ENCODE measurements at regions not wholly inside any gene's neighbourhood (a gene's known extent, or its start where the extent isn't known, plus 50 kb on each side); places are given as distances from the start of the nearest gene placed in this dataset.
"Not testable (repeated sequence)": the region's sequence is repeated elsewhere in the genome, so short reads cannot be mapped to it uniquely, and the experiment has no call there.

DNA sequence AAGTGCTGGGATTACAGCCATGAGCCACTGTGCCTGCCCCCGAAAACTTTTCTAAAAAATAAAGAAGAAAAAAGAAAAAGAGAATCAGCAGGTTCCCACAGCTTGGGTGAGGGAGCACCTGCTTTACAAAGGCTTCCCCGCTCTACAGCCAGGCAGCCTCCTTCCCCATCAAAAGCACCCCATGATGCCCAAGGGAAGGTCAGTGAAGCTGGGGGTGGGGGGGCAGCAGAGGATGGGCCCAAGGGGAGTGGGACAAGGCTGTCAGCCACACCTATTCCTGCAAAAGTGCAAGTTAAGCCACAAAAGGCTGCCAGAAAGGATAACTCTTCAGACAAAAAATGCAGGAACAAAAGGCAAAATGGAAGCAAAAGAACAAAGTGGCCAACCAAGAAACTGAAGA lies 72.5 kb downstream of the FAM50B start:
- no peak for DNase-seq

DNA sequence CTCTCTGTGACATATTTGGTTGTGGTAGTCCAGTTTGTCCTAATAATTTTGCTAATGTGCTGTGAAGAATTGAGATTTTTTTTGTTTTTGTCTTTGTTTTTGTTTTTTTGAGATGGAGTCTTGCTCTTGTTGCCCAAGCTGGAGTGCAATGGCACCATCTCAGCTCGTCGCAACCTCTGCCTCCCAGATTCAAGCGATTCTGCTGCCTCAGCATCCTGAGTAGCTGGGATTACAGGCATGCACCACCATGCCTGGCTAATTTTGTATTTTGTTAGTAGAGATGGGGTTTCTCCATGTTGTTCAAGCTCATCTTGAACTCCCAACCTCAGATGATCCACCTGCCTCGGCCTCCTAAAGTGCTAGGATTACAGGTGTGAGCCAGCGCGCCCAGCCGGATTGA lies 73.4 kb downstream of the FAM50B start:
- not testable (repeated sequence) for DNase-seq

DNA sequence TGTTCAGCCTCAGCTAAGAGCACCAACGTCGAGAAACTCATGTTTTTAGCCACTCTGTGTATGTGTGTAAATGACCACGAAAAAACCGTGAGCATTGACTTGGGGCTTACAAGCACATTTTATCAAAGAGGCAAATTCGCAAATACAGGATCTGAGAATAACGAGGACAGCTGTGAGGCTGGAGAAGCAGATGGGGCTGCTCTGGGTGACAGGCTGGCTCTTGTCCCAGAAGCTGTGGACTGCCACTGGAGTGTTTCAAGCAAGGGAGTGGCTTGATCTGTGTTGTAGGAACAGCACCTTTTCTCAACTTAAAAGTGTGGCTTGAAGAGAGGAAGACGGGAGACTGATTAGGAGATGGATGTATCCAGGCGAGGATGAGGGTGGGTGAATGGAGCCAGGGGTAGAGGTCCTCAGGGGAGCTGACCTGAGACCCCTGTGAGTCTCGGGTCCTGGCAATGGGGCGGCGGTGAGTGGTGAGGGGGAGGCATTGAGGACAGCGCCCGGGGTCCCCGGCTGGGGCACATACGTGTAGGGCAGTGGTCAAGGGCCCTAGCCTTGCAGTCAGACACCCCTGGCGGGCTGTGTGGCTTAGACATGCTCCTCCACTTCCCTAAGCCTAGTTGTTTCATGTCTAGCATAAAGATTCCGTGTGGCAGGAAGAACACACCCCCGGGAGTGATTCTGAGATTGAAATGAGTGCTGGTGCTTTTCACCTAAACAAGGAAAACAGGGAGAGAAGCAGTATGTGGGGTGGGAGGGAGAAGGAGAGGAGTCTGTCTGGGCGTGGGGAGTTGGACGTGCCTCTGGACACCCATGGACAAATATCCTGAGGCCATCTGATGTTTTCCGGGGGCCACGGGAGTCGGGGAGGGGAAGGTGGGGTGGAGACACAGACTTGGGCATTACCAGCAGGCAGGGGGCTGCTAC lies 76.3 kb downstream of the FAM50B start:
- not testable (repeated sequence) for DNase-seq

DNA sequence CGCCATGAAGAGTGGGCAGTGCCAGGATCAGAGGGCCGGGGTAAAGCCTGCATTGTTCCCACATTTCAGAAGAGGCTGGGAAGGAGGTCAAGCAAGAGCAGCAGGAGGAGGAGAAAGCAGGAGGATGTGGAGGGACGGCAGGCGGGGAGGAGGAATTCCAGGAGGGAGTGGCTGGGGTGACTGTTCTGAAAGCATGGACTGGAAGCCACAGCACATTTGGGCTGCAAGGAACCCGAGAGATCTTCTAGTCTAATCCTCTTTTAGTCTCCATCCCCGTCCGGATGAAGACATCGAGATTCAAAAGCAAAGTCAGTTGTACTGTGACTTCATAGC lies 76.9 kb downstream of the FAM50B start:
- DNase-seq: no peak

DNA sequence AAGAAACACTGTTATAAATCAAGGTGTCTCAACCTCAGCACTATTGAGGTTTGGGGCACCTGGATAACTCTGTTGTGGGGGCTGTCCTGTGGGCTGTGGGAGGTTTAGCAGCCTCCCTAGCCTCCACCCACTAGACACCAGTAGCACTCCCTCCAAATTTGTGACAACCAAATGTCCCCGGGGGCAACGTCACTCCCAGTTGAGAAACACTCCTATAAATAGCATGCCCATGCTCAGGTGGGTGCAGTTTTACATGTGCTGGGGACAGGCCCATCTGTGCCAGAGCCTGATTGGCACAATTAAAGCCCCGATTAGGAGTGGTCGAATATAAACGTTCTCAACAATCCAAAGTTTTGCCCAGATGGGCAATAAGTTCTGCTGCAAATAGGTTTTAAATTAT lies 78.9 kb downstream of the FAM50B start:
- no peak for DNase-seq

DNA sequence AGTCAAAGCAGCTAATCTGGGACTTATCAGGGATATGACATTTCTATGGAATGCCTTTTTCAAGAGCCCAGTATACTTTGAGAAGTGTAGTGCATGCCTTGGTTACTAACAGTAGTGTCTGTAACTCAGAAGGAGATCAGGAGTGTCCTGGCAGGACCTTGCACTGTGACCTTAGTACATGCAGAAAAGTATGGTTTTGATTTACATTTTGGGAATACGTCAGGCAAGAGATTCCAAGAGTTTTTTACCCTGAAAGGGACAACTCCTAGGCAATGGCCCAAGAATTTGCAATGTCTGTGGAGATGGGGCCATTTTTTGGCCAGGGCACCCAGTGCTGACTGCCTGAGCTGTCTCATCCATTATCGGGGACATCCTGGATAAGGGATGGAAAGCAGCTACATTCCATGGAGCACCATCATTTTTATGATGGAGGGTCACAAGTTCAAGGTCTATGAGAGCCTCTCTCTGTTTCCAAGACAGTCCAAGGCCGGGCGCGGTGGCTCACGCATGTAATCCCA lies 80.2 kb downstream of the FAM50B start:
- no peak for DNase-seq

DNA sequence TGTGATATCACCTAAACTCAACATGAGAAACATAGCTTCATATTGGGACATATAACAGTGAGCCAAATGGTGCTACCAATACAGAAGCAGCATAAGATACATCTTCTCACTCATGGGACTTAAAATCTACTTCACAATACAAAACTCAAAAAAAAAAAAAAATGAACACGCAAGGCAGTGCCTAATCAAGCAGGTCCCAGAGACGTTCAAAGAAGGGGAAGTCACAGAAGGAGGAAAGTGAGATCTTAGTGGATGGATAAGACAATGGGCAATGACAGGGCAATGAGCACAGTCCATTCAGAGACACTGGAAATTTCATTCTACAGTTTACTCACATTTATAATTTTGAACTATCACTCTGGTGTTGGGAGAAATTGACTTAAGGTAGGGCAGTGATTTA lies 88.3 kb downstream of the FAM50B start:
- DNase-seq: no peak

DNA sequence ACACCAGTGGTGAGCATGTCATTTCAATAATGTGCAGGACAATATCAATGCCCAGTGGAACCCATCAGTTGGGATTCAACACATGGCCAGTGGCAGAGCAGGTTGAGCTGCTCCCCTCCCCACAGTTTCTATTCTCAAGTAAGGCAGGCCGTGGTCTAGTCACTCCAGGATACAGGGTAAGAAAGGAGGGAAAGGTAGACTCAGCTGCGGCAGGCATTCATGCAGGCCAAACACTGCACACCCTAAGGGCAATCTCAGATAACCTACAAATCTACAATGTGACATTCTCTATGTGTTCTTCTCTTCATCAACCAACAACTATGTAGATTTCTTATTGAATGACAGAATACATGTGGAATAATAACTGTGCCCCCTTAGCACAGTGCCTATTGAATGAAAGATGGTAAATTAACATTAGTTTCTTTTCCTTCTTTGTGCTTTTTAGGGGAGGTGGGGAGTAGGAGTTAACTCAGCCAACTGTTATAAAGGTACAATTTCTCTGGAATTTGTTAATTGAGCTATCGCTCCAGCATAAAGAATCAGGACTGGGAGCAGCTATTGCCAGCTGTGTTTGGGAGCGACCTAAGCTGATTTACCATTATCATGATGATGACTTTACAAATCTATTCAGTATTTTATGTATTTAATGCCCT lies 89.7 kb downstream of the FAM50B start:
- no peak for DNase-seq

DNA sequence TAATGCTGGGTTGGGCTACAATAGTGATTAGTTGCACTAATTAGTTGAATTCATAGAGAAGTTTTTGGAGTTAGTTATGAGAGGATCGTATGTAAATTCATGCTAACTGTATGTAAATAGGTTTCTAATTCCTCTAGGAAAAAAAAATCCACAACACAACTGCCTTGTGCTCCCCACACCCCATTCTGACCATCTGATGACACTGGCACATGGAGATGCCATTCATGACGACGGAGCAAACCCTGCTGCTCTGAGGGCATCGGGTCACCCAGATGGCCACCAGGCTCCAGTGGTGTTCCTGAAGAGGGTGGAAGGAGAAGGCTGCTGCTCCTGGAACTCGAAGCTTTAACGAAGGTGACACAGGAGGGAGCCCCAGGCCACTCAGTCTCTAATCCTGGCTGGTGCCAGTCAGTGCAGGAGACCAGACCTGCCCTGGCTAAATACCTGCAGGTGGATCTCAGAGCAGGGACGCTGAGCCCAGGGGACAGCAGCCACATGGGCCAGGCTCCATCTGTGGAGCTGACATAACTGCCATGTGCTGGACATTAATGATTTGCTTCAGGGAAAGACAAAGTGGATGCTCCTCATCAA lies 90.3 kb downstream of the FAM50B start:
- no peak for DNase-seq

DNA sequence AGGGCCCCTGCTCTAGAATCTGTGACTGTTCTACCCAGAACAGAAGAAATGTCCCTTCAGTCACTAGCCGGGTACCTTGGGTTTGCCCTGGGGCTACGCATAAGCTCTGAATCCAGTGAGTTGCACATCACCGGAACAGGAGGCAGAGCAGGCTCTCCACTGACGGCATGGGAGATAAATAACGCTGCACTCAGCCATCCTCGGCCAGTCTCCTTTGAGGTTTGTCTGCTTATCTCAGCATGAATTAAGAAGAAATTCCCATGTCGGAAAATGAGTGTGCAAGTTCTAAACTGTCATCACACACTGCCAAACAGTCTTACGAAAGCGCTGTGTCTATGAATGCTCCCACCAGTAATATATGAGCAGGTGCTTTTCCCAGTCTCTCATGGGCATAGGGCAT lies 90.8 kb downstream of the FAM50B start:
- DNase-seq: no peak

DNA sequence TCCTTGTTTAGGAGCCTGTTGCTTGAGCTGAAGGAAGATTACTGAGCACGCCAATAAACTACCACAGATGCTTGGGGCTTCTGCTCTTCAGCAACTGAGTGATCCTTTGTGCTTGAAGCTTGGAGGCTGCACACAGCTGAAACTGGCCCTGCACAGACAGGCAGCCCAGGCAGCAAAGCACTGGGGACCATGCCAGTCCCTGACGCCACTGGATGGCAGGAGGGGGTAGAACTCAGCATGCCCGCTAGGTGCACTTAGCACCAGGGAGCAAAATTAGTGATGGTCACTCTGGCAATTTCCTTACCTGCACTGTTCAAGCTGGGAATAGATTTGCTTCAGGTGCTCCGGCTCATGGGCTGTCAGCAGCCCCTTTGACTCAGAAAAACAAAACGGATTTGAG lies 91.5 kb downstream of the FAM50B start:
- no peak for DNase-seq

DNA sequence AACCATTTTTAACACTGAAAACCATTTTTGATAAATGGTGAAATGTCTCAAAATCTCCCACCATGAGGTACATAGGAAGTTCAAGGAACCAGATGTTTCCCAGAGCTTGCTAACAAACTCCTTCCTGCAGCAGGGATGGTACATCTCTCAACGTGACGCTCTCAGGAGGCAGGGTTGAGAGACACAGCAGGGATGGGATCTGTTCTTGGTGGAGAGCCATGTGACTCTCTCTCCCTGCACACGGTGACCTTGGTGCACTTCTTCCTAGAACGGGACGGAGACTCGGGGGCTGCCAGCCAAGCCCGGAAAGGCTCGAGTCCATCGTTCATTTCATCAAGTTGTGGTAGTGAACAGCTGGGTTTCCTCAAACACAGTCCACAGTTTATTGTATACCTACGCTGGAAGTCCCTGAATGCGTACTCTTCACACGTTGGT lies 94.2 kb downstream of the FAM50B start:
- DNase-seq: no peak

DNA sequence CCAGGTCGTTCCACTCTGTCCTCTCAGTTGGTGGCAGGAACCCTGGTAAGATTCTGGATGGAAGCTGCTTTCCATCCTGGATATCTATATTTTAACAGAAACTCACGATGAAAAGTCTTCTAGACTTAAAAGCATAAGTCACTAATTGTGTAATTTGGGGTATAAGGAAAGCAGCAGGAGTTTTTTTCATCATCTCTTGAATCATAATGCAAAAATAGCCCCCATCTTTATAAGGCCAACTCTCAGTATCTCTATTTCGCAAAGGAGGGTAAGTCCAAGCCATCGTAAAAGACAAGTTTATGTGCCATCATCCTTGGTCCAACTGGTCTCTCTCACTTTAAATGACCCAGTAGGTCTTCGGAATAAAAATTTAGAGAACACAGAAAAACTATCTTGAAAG lies 95.1 kb downstream of the FAM50B start:
- no peak for DNase-seq

DNA sequence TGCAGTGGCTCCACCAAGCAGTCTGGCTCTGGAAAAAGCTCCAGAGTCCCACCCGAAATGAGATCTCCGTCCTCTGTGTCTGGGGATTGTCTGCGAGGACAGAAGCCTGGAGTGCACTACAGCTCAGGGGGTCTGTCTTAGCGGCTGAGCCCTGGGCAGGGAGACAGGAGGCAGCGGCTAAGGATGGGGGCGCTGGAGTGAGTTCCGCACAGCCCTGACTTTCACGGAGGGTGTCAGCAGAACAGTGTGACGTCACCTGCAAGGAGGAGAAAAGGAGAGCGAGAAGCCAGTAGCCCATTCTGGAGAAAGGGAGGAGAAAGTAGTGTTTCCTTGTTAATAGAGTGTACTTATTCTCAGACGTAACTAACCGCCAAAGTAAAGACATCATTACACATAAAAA lies 97.6 kb downstream of the FAM50B start:
- no peak for DNase-seq

DNA sequence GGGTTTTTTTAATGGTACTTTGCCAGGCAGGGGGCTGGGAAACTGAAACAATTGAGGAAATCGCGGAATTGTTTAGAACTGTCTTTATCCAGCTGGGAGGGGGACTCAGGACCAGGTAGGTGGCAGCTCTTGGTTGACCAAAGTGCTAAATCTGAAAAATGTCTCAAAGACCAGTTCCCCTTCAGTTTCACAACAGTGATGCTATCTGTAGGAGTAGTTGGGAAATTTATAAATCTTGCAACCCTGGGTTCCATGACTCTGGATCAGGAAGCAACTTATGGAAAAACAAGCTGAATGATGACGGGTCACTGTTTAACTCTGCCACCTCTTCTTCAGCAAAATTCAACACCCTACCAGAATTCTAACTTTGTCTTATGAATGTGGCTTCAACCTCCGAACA lies 99.7 kb downstream of the FAM50B start:
- DNase-seq: no peak

DNA sequence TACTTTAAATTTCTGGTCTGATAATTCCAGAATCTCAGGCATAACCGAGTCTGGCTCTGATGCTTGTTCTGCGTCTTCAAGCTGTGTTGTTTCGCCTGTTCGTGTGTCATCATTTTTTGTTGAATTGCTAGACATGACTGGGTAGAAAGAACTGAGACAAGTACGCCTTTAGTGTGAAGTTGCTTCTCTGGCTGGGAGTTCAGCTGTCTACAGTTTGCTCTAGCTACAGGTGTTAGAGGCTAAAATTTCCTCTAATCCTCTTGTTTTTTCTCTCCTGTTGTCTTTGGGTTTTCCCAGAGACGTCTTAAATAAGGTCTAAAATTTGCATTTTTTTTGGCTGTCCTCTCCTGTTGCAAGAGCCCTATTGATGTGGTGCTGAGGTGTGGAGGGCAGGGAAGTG lies 100.3 kb downstream of the FAM50B start:
- DNase-seq: no peak

DNA sequence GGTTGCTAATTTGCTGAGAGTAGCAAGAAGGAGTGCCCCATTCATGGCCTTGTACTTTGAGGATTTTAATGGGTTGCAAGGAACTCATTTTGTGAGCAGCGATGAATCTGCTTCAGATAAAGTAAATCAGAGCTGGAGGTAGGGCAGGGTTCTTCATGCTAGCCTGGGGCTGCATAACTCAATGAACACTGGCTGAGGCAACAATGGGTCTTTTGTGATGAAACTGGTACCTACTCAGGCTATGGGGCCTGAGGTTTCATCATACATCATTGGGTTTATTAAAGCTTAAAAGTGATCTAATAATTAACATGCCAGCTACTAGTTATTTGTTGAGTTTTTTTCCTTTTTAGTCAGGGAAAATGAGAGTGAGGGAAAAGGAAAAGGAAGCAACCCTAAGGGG lies 106.9 kb downstream of the FAM50B start:
- DNase-seq: no peak

DNA sequence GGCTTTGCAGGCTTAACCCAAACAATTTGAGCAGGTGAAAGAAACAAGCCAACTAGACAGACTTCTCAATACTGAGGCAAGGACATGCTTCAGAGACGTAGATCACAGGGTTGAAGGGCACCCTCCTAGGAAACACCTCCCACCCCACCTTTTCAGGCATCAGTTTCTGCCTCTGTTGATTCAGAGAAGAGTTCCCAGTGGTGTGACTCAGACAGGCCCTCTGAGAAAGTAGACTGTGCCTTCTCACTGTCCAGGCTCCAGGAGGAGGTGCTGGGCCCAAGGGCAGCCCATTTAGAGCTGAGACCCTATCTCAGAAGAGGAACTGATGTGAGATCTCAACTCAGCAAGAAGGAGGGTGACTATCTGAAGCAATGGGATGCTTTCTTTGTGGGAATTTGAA lies 108.1 kb downstream of the FAM50B start:
- no peak for DNase-seq

DNA sequence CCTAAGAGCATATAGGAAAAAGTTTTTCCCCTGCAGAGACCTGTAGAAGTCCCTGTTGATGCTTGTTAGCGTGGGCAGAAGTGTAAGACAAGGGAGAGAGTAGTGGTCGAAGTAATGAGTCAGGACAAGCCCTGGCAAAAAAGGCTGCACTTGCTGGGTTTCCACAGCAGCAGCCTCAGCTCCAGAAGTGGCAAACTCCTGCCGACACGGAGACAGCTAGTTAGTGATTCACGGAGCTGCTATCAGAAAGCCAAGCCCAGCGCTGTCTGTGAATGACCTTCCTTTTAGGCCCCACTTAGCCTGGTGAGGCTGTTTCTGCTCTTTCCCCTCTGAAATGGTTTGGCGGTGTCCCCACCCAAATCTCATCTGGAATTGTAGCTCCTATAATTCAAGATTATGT lies 109.1 kb downstream of the FAM50B start:
- no peak for DNase-seq

DNA sequence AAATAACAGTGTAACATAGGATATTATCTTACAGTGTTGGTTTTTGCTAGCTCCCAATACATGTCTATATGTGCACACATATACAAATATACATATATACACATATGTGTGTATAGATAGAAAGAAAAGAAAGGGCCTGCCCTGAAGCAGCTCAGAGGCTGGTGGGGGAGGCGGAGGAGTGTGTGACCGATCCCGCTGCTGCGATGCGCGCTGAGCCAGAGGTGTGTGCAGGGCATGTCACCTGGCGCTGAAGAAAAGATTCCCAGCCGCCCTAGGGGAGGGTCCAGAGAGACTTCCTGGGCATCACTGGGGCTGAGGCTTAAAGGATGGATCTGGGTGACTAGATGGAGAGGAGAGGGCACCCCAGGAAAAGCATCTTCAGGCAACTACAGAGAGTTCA lies 110.2 kb downstream of the FAM50B start:
- DNase-seq: no peak

DNA sequence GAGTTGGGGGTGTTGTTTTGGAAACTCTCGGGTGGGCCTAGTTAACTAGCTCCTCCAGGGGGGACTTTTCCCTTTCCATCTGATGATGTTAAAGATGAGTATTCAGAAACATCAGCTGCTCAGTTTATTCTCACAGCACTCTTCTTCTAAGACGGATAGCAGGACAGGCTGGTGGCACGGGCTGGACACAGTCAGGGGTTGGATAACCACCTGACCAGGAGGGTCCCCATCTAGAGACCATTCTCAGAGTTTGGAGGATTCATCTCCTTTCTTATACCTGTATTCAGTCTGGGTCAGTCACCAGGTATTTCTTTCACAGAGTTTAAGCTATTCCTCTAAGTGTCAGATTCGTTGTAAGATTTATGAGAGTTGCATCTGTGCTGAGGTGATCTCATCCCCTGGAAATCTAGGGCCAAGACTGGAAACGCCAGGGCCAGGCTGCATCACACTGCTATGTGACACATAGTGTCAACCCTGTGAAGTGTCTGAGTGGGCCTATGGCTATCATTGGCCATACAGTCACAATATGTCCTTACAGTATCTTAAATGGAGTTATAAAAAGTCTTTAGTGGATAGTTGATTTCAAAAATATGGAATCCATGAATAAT lies 111.7 kb downstream of the FAM50B start:
- DNase-seq: no peak

DNA sequence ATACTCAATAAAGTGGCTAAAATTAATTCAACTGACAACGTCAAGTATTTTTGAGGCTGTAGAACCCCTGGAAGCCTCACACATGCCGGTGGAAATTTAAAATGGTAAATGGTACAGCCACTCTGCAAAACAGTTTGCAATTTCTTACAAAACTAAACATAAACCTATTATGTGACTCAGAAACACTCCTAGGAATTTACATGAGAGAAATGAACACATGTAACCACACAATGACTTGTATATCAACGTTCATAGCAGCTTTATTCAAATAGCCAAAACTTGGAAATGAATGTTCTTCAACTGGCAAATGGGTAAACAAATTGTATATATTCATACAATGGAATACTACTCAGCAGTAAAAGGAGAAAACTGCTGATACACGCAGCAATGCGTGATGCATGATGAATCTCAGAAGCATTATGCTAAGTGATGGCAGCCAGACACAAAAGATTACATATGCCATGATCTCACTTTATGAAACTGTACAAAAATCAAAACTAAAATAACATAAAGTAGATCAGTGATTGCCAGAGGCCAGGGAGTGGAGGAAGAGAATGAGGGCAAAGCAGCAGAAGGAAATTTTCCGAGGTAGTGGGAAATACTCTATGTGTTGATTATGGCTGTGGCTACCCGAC lies 112.5 kb downstream of the FAM50B start:
- DNase-seq: no peak

Measured in CD4-positive, alpha-beta T cell treated with Interleukin-4 for 4 hours (primary cell).